ENCODE measurements at regions not wholly inside any gene's neighbourhood (a gene's known extent, or its start where the extent isn't known, plus 50 kb on each side); places are given as distances from the start of the nearest gene placed in this dataset.
"Not testable (repeated sequence)": the region's sequence is repeated elsewhere in the genome, so short reads cannot be mapped to it uniquely, and the experiment has no call there.

GRCh38 chr5:30368064-30368463, 825.4 kb upstream of the CDH6 start:
- DNase-seq (ENCODE audit: low read depth): no peak

DNA sequence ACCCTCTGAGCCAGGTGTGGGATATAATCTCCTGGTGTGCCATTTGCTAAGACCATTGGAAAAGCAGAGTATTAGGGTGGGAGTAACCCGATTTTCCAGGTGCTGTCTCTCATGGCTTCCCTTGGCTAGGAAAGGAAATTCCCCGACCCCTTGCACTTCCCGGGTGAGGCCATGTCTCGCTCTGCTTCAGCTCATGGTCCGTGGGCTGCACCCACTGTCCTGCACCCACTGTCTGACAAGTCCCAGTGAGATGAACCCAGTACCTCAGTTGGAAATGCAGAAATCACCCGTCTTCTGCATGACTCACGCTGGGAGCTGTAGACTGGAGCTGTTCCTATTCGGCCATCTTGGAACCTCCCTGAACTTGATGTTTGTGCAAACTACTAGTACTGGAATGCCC, 828.5 kb upstream of the CDH6 start:
- not testable (repeated sequence) for DNase-seq (ENCODE audit: low read depth)

- no peak for DNase-seq (ENCODE audit: low read depth)
Observed at GRCh38 chr5:30357371-30357770, 836.1 kb upstream of the CDH6 start.

GRCh38 chr5:30355675-30356074, 837.8 kb upstream of the CDH6 start:
- no peak for DNase-seq (ENCODE audit: low read depth)

DNA sequence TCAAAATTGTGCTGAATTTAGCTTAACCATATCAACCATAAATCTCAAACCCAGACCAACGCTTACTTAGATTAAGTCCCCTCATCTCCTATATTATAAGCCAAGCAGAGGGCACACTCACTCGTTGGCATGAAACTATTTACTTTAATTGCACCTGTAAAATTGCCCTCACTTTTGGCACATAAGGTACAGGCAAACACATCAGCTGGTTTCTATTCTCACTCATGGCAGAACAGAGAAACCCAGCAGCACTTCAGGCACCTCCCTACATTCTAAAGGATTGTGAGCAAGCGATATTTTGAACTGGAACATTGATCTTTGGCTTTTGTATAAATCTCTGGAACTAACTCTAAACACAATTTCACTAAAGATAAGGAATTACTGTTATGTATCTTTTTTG, 845.6 kb upstream of the CDH6 start:
- DNase-seq (ENCODE audit: low read depth): no peak

GRCh38 chr5:30345539-30346345, 847.7 kb upstream of the CDH6 start:
- not testable (repeated sequence) for DNase-seq (ENCODE audit: low read depth)

DNA sequence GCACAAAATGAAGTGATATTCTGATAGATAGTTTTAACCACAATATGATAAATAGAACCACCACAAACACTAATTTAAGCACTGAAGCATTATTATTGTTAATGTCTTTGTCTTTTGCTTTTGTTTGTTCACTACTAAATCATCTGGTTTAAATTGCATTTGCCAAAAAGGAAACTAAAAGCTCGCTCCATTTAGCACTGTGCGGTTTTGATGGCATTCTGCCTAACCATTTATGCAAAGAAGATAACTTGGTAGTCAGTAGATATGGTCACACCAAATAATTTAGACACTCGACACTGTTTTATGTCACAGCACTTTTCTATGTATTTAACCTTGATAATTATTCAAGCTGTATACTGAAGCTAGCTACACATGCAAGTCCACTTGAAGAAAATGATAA, 849.8 kb upstream of the CDH6 start:
- DNase-seq (ENCODE audit: low read depth): no peak

DNA sequence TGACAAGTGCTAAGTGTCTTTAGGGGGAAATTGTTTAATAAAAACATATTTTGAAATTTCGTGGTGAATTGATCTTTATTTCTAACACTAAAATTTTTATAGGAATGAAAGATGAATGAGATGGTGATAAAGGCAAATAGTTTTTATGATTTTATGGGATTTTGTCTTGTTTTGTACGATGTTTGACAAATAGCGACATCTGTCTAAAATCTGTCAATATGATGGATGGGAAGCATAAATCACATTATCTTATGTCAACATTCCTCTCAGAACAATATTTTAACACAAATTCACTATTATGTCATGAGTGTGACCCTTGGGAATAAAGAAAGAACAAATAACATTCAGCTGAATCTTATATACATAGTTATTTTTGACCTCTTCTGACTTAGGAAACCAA, 852.0 kb upstream of the CDH6 start:
- no peak for DNase-seq (ENCODE audit: low read depth)

DNA sequence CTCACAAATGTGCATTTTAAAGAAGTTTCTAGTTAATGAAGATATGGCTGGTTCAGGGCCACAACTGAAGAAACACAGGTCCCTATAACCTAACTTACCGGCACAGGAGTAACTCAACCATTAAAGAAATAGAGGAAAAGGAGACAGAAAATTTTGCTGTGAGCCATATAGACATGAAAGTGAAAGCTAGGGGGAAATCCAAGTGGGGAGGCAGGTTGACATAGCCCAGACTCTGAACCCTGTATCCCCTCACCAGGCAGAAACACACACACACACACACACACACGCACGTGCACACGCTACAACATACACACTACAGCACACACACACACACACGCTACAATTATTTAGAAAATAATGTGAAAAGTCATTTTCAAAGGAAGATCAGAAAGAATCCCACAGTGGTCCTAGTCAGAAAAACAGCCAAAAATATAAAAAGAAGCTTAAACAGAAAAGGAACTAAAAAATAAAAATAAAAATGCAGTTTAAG, 856.4 kb upstream of the CDH6 start:
- no peak for DNase-seq (ENCODE audit: low read depth)

DNA sequence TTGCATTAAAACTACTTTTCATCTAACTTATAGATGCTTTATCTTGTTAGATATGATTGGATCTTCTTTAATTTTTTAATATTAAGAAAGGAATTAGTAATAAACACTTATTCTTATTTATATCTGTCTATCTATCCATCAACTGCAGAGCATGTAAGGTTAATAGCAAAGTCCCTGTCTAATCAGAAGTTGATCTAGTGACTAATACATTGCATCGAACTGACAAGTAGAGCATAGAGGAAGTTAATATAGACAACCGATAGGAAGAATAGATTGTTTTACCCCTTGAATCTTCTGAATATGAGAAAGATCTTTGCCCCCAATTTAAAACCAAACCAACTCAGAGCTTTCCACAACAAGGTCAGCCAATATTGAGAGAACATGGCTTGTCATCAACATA, 862.0 kb upstream of the CDH6 start:
- DNase-seq (ENCODE audit: low read depth): no peak

- no peak for DNase-seq (ENCODE audit: low read depth)
Observed at GRCh38 chr5:30325795-30326194, 867.7 kb upstream of the CDH6 start.

DNA sequence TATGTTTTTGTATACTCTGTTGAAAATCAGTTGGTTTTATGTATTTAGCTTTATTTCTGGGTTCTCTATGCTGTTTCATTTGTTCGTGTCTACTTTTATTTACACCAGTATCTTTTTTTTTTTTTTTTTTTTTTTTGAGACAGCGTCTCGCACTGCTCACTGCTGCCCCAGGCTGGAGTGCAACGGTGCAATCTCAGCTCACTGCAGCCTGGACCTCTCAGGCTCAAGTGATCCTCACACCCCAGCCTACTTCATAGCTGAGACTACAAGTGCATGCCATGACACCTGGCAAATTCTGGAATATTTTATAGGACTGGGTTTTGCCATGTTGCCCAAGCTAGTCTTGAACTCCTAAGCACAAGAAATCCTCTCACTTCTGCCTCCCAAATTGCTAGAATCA, 869.4 kb upstream of the CDH6 start:
- DNase-seq (ENCODE audit: low read depth): no peak

DNA sequence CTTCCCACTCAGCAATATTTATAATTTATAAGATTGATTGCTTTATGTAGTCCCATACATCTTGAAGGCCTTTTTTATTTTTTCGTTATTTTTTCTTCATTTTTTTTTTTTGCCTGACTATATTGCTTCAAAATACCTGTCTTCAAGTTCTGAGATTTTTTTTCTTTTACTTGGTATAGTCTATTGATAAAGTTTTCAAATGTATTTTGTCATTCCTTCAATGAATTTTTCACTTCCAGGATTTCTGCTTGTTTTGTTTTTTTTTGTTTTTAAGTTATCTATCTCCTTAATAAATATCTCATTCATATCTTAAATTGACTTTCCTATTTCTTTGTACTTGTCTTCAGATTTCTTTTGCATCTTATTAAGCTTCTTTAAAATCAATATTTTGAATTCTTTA, 905.6 kb upstream of the CDH6 start:
- DNase-seq (ENCODE audit: low read depth): no peak

DNA sequence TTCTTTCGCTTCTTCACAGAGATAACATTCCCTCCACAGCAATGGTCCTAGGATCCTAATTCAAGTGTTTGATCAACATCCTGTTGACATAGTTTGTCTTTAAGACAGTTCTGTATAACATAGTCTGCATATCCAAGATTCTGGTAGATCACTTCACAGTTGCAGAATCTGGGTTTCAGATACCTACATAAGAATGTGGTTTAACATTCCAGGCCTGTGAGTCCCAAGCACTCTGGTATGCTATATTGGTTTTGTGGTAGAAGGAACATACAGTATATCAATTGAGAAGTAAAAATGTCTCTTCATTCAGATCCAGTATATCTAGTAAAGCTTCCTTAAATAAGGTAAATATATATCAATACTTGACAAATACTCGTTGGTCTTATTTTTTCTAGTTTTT, 914.2 kb upstream of the CDH6 start:
- no peak for DNase-seq (ENCODE audit: low read depth)

GRCh38 chr5:30267026-30267425, 926.5 kb upstream of the CDH6 start:
- DNase-seq (ENCODE audit: low read depth): no peak

DNA sequence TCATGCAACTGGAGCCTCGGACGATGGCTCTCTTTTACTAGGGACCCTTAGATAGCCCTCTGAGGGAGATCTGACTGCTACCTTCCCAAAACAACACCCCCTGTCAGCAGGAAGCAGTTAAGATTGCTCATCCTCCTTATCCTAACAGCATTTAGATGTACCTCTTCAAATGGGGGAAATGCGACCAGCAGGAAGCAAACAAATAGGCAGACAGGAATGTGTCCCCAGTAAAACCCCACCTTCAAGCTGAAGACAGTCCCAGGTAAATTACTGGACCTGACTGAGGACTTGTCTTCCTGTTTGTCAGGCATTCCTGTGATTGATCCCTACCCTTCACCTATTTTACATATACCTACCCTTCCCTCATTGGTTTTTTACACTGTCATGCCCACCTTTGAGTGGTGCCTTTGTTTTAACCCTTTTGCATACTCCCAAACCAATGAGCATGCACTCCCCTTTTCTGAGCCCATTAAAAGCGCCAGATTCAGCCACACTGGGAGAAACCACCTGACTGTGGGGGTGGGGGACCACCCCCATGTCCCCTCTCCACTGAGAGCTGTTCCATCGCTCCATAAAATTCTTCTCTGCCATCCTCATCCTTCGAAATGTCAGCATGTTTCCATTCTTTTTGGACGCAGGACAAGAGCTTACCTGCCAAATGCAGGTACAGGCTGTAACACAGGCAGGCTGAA, 954.0 kb upstream of the CDH6 start:
- DNase-seq (ENCODE audit: low read depth): no peak

- DNase-seq (ENCODE audit: low read depth): no peak
Observed at GRCh38 chr5:30237189-30237588, 956.3 kb upstream of the CDH6 start.

DNA sequence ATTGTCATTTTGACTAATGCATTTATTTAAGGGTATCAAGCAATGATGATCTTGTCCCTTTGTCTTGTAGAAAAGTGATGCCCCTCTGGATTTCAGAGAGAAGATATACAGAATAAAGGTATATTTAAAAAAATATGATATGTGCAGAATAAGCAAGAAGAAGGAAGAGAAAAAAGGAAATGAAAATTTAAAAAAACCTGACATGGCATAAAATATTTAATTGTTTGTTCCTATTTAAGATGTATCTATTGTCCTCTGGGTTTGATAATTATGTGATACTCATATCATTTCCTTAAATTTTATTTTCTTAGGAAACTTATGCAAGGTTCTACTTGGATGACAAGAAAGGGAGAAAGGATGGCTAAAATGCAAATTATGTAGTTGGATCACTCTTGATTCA, 983.7 kb upstream of the CDH6 start:
- no peak for DNase-seq (ENCODE audit: low read depth)

DNA sequence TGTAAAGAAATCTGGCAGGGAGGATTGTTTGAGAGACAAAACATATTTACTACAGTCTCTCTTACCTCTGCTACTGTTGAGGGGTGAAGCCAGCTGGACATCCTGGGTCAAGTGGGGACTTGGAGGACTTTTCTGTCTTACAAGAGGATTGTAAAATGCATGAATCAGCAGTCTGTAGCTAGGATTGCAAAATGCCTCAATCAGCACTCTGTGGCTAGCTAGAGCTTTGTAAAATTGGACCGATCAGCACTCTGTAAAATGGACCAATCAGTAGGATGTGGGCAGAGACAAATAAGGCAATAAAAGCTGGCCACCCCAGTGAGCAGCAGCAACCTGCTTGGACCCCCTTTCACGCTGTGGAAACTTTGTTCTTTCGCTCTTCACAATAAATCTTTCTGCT, 995.8 kb upstream of the CDH6 start:
- DNase-seq (ENCODE audit: low read depth): no peak

DNA sequence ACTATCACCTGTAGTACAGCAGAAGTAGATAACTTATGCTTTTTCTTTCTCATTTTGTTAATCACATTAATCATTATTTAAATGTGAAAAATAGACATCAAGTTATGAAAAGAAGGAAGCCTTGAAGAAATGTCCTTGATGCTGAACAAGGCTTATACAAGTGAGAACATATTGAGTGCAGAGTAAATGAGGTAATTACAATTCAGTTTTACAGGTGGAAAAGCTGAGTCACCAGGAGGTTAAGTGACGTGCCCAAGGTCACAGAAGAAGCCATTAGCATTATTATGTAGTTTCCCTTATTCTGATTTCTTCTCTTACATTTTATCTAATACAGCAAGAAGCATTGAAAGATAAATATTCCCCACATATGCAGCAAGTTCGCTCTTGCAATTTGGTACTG, 998.5 kb upstream of the CDH6 start:
- DNase-seq (ENCODE audit: low read depth): no peak

DNA sequence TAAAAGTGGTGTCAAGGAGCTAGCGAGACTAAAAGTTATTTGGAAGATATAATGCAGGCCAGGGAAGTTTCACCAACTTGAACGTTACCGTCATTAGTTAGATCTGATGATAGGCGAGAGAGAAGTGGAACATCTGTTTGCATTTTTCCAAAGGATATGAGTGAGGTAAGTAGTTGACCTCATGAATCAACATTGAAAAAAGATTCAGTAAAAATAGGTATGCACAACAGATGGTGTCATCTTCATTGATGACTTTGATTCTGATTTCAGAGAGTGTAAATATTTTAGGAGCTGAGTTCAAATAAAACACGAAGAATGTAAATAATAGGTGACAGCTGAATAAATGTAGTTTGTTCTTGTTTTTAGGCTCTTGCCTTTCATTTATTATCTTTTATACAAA, 998.9 kb upstream of the CDH6 start:
- no peak for DNase-seq (ENCODE audit: low read depth)

DNA sequence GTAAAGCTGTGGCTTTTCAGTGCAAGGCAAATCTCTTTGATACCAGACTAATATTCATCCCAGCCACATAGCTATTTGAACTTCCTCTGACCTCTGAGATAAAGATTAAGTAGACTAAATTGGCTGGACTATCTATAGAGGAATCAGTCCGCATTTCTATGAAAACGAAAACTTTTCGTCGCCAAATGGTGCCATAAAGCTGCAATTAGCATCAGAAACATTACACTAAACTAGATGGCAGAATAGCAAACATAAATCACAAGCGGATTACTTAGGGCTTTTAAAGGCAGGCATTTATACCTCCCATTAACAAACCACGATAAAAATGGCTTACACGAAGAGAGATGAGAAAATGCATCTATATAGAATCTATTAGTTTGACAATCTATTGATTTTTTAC, 1009.7 kb upstream of the CDH6 start:
- no peak for DNase-seq (ENCODE audit: low read depth)

DNA sequence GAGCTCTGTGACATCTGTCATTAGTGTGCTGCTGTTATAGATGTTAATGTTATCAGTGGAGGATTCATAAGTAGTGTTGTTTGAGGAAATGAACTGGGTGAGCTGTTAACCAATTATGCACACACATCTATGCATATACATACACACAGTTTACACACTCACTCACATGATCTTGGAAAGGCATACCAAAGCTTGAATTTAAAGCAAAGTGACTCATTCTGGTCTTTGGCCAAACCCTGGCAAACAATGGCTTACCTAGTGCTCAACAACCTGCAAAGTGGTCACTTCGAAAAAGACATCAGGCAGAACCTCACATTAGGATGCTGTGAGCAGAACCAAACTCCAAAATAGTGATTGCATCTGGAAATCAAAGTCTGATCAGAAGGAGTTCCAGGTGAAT, 1037.3 kb upstream of the CDH6 start:
- DNase-seq (ENCODE audit: low read depth): no peak

DNA sequence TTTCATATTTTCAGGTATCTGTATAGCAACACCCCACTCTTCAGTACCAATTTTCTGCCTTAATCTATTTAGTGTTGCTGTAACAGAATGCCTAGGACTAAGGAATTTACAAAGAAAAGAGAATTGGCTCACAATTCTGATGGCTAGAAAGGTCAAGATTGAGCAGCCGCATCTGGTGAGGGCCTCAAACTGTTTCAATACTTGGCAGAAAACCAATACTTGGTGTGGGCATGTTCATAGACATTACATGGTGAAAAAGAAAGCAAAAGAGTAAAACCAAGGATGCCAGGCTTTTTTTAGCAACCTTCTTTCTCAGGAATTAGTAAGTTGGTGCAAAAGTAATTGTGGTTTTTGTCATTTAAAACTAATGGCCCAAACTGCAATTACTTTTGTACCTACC, 1041.1 kb upstream of the CDH6 start:
- no peak for DNase-seq (ENCODE audit: low read depth)

Data from stromal cell of bone marrow (primary cell).